Neuronal stem cell (in vitro differentiated cells): ENCODE measurements at regions not wholly inside any gene's neighbourhood (a gene's known extent, or its start where the extent isn't known, plus 50 kb on each side); places are given as distances from the start of the nearest gene placed in this dataset.

Experiments
- DNase-seq: peaks from one replicate; pipeline ENCODE4 v3.0.0-alpha.2; 2013; ENCODE audit warnings: low spot score
- H2AFZ ChIP-seq: one replicate; pipeline ENCODE4 v1.6.1; 2013; ENCODE audit warnings: mild to moderate bottlenecking, low read length, inconsistent platforms
- H2AK5ac ChIP-seq: 2 replicates; pipeline ENCODE4 v1.6.1; 2013; ENCODE audit warnings: low read depth, mild to moderate bottlenecking, inconsistent platforms, low read length, moderate library complexity, mixed read lengths
- H2BK120ac ChIP-seq: 2 replicates; pipeline ENCODE4 v1.6.1; 2013; ENCODE audit warnings: low read depth, mild to moderate bottlenecking, inconsistent platforms, low read length, moderate library complexity, mixed read lengths
- H2BK12ac ChIP-seq: one replicate; pipeline ENCODE4 v1.6.1; 2013; ENCODE audit warnings: low read length, inconsistent platforms
- H2BK15ac ChIP-seq: 2 replicates; pipeline ENCODE4 v1.6.1; 2013; ENCODE audit warnings: mild to moderate bottlenecking, low read length, inconsistent platforms, mixed read lengths
- H2BK5ac ChIP-seq: one replicate; pipeline ENCODE4 v1.6.1; 2013; ENCODE audit warnings: inconsistent platforms, mild to moderate bottlenecking, low read length, moderate library complexity
- H3K14ac ChIP-seq: one replicate; pipeline ENCODE4 v1.6.1; 2013; ENCODE audit warnings: low read length, inconsistent platforms
- H3K18ac ChIP-seq: 2 replicates; pipeline ENCODE4 v1.6.1; 2013; ENCODE audit warnings: low read length, inconsistent platforms
- H3K23ac ChIP-seq: 2 replicates; pipeline ENCODE4 v1.6.1; 2013; ENCODE audit warnings: low read depth, mild to moderate bottlenecking, mixed read lengths, low read length, inconsistent platforms; ENCODE audit not compliant: poor library complexity
- H3K27ac ChIP-seq: replicated peaks from 3 replicates; pipeline ENCODE4 v1.5.1; 2013; ENCODE audit warnings: low read length, inconsistent platforms
- H3K27me3 ChIP-seq, 3 experiments: 2 replicates each; pipeline ENCODE4 v1.6.1; 2013; ENCODE audit warnings: low read length in 3 of 3, mild to moderate bottlenecking in 2 of 3, inconsistent platforms in 1 of 3, low read depth in 1 of 3, mixed read lengths in 1 of 3, moderate library complexity in 1 of 3; ENCODE audit not compliant: control insufficient read depth in 3 of 3, insufficient read depth in 3 of 3
- H3K36me3 ChIP-seq, 2 donors: replicated peaks in 1 of 2; 2 replicates each; pipeline ENCODE4 v1.6.1; 2013; ENCODE audit warnings: low read length in 2 of 2; ENCODE audit not compliant: control insufficient read depth in 2 of 2, insufficient read depth in 2 of 2
- H3K4ac ChIP-seq: 2 replicates; pipeline ENCODE4 v1.6.1; 2013; ENCODE audit warnings: inconsistent platforms, mild to moderate bottlenecking, low read length, moderate library complexity
- H3K4me1 ChIP-seq, 2 donors: 1 replicate in 1 of 2; 2 replicates in 1 of 2; pipeline ENCODE4 v1.6.1; 2013; ENCODE audit warnings: low read length in 2 of 2, low read depth in 1 of 2; ENCODE audit not compliant: control insufficient read depth in 2 of 2, insufficient read depth in 1 of 2
- H3K4me2 ChIP-seq: one replicate; pipeline ENCODE4 v1.6.1; 2013; ENCODE audit warnings: mild to moderate bottlenecking, low read length, inconsistent platforms; ENCODE audit not compliant: insufficient read depth, poor library complexity, severe bottlenecking
- H3K4me3 ChIP-seq, 2 donors: 2 replicates each; pipeline ENCODE4 v1.5.1; 2013; ENCODE audit warnings: low read length in 2 of 2, mild to moderate bottlenecking in 2 of 2, inconsistent platforms in 1 of 2, moderate library complexity in 1 of 2
- H3K79me1 ChIP-seq: one replicate; pipeline ENCODE4 v1.6.1; 2013; ENCODE audit warnings: low read depth, mild to moderate bottlenecking, inconsistent platforms, low read length, moderate library complexity
- H3K9ac ChIP-seq: one replicate; pipeline ENCODE4 v1.6.1; 2013; ENCODE audit warnings: mild to moderate bottlenecking, low read depth, low read length, inconsistent platforms; ENCODE audit not compliant: poor library complexity
- H3K9me3 ChIP-seq, 2 donors: replicated peaks in 1 of 2; 2 replicates each; pipeline versions ENCODE3 to v1.6.1; 2013; ENCODE audit warnings: low read length in 2 of 2, mild to moderate bottlenecking in 2 of 2, inconsistent platforms in 1 of 2, low read depth in 1 of 2, mixed read lengths in 1 of 2, moderate library complexity in 1 of 2; ENCODE audit not compliant: control insufficient read depth in 2 of 2, insufficient read depth in 1 of 2
- H4K8ac ChIP-seq: one replicate; pipeline ENCODE4 v1.6.1; 2013; ENCODE audit warnings: low read depth, mild to moderate bottlenecking, inconsistent platforms, low read length, moderate library complexity
- H4K91ac ChIP-seq: one replicate; pipeline ENCODE4 v1.6.1; 2013; ENCODE audit warnings: low read length, low read depth, mild to moderate bottlenecking, inconsistent platforms; ENCODE audit not compliant: poor library complexity
- whole genome bisulfite sequencing, 2 donors: extraction: QIAGEN DNeasy Blood & Tissue Kit; methylation state at CpG; one replicate each; pipeline ENCODE4 v1.1.7; 2013; ENCODE audit warnings: missing lambda C conversion rate in 2 of 2, mixed read lengths in 1 of 2; ENCODE audit not compliant: insufficient read length in 2 of 2, insufficient replicate concordance in 1 of 2; ENCODE audit errors: extremely low coverage in 2 of 2; 5-methylcytosine and 5-hydroxymethylcytosine counted together

DNA sequence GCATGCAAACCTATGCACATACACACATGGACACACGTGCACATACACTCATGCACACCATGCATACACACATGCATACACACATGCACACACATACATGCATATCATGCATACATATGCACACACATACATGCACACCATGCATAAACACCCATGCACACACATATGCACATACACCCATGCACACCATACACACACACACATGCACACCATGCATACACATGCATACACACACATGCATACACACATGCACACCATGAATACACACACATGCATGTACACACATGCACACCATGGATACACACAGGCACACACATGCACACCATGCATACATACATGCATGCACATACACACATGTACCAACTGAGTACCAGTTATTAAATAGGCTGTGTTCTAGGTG lies 543.3 kb upstream of the EEF2KMT start:
- peak overlapping the region; percentile 2 for H3K14ac ChIP-seq

GRCh38 chr16:5639531-5639930 lies 541.9 kb upstream of the EEF2KMT start:
- no peak overlapping the region for H3K23ac ChIP-seq
- no peak overlapping the region for H3K4ac ChIP-seq
- DNase-seq = no peak
- no peaks in the 10 kb centered on the region for H3K27me3 ChIP-seq
- H3K9me3 ChIP-seq = peaks cover 0 to 6% of the 10 kb centered on the region in 2 donors
- H3K14ac ChIP-seq = no peak overlapping the region
- no peaks in the 10 kb centered on the region for H3K79me1 ChIP-seq
- no peak overlapping the region for H3K4me2 ChIP-seq
- no peak overlapping the region for H3K18ac ChIP-seq
- WGBS, 2 donors = no CpG with 5 or more reads among the region's 3 CpGs
- H2BK5ac ChIP-seq = no peak overlapping the region
- no peak overlapping the region for H2AK5ac ChIP-seq
- no peak overlapping the region for H2AFZ ChIP-seq
- H3K4me1 ChIP-seq = peaks cover 0 to 7% of the 10 kb centered on the region in 2 donors
- H4K91ac ChIP-seq = no peak overlapping the region
- no peak overlapping the region for H3K4me3 ChIP-seq
- H4K8ac ChIP-seq = no peak overlapping the region
- no peak overlapping the region for H2BK12ac ChIP-seq
- no peaks in the 10 kb centered on the region for H3K36me3 ChIP-seq
- H2BK120ac ChIP-seq = no peak overlapping the region
- H3K27ac ChIP-seq = no peak overlapping the region
- H3K9ac ChIP-seq = no peak overlapping the region
- H2BK15ac ChIP-seq = no peak overlapping the region

More for the DNA sequence above, 543.3 kb upstream of the EEF2KMT start:
- Histone ChIP-seq H3K27ac (no peak overlapping the region), H2AFZ (no peak overlapping the region), H3K27me3 (no peaks in the 10 kb centered on the region), H3K4ac (no peak overlapping the region), H3K4me1 (peaks cover 0 to 7% of the 10 kb centered on the region in 2 donors), H3K4me2 (no peak overlapping the region), H3K23ac (no peak overlapping the region), H3K36me3 (no peaks in the 10 kb centered on the region), H2BK12ac (no peak overlapping the region), H3K9me3 (peaks cover 0 to 6% of the 10 kb centered on the region in 2 donors), H2BK120ac (no peak overlapping the region), H3K18ac (no peak overlapping the region), H3K4me3 (peak overlapping the region in 1 of 2 donors; percentile 67), H3K79me1 (no peaks in the 10 kb centered on the region), H4K91ac (no peak overlapping the region), H3K9ac (no peak overlapping the region), H4K8ac (no peak overlapping the region), H2BK15ac (no peak overlapping the region), H2BK5ac (no peak overlapping the region), H2AK5ac (no peak overlapping the region)
- WGBS, 2 donors = no CpG with 5 or more reads among the region's 1 CpG
- DNase-seq = no peak

DNA sequence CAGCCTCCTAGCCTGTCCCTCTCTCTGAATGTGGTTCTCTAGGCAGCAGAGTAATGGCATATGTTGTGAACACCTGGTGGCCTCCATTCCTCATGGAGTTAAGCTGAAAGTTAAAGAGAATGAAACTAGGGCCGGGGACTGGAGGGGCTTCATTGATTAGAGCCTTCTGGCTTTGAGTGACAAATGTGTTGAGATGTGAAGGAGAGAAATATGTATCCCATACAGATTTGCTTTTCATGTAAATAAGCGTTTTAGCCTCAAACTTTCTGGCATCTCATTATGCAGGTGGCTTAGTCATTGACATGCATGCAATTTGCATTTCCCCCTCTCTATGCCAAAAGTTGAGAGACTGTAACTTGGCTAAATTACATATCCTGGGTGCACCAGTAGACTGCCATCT lies 537.7 kb upstream of the EEF2KMT start:
- no peaks in the 10 kb centered on the region for H3K4me1 ChIP-seq
- H3K9me3 ChIP-seq = peaks cover 0 to under 1% of the 10 kb centered on the region in 2 donors
- no peak overlapping the region for H4K8ac ChIP-seq
- H3K27ac ChIP-seq = no peak overlapping the region
- no peak overlapping the region for H3K23ac ChIP-seq
- DNase-seq = no peak
- H3K36me3 ChIP-seq = no peaks in the 10 kb centered on the region
- H2BK120ac ChIP-seq = no peak overlapping the region
- H3K27me3 ChIP-seq = no peaks in the 10 kb centered on the region
- H2BK15ac ChIP-seq = no peak overlapping the region
- no peak overlapping the region for H2AK5ac ChIP-seq
- H2BK5ac ChIP-seq = no peak overlapping the region
- no peak overlapping the region for H2AFZ ChIP-seq
- H3K4me2 ChIP-seq = no peak overlapping the region
- no peak overlapping the region for H3K4me3 ChIP-seq
- no peak overlapping the region for H3K4ac ChIP-seq
- H3K79me1 ChIP-seq = no peaks in the 10 kb centered on the region
- no CpG with 5 or more reads among the region's 2 CpGs for WGBS, 2 donors
- no peak overlapping the region for H4K91ac ChIP-seq
- H3K9ac ChIP-seq = no peak overlapping the region
- H3K14ac ChIP-seq = no peak overlapping the region
- no peak overlapping the region for H2BK12ac ChIP-seq
- H3K18ac ChIP-seq = no peak overlapping the region

GRCh38 chr16:5634666-5635180 lies 537.1 kb upstream of the EEF2KMT start:
- no peak overlapping the region for H3K14ac ChIP-seq
- H3K4me3 ChIP-seq = no peak overlapping the region
- no peak overlapping the region for H4K91ac ChIP-seq
- DNase-seq = no peak
- H2BK12ac ChIP-seq = no peak overlapping the region
- no peak overlapping the region for H2BK5ac ChIP-seq
- no peak overlapping the region for H2BK15ac ChIP-seq
- H3K18ac ChIP-seq = no peak overlapping the region
- no peaks in the 10 kb centered on the region for H3K9me3 ChIP-seq
- H3K36me3 ChIP-seq = no peaks in the 10 kb centered on the region
- no peak overlapping the region for H3K4ac ChIP-seq
- H3K27ac ChIP-seq = no peak overlapping the region
- no peak overlapping the region for H2AK5ac ChIP-seq
- no peaks in the 10 kb centered on the region for H3K27me3 ChIP-seq
- H3K4me1 ChIP-seq = no peaks in the 10 kb centered on the region
- no peak overlapping the region for H3K9ac ChIP-seq
- H2BK120ac ChIP-seq = no peak overlapping the region
- no peak overlapping the region for H2AFZ ChIP-seq
- H4K8ac ChIP-seq = no peak overlapping the region
- no peaks in the 10 kb centered on the region for H3K79me1 ChIP-seq
- H3K23ac ChIP-seq = no peak overlapping the region
- no CpG with 5 or more reads among the region's 2 CpGs for WGBS, 2 donors
- H3K4me2 ChIP-seq = no peak overlapping the region
